ENCODE measurements at regions not wholly inside any gene's neighbourhood (a gene's known extent, or its start where the extent isn't known, plus 50 kb on each side); places are given as distances from the start of the nearest gene placed in this dataset.

- ATAC-seq (ENCODE audit: low FRiP score) (no peak), DNase-seq (ENCODE audit: low spot score) (no peak)
- TF ChIP-seq, protein P1, sequence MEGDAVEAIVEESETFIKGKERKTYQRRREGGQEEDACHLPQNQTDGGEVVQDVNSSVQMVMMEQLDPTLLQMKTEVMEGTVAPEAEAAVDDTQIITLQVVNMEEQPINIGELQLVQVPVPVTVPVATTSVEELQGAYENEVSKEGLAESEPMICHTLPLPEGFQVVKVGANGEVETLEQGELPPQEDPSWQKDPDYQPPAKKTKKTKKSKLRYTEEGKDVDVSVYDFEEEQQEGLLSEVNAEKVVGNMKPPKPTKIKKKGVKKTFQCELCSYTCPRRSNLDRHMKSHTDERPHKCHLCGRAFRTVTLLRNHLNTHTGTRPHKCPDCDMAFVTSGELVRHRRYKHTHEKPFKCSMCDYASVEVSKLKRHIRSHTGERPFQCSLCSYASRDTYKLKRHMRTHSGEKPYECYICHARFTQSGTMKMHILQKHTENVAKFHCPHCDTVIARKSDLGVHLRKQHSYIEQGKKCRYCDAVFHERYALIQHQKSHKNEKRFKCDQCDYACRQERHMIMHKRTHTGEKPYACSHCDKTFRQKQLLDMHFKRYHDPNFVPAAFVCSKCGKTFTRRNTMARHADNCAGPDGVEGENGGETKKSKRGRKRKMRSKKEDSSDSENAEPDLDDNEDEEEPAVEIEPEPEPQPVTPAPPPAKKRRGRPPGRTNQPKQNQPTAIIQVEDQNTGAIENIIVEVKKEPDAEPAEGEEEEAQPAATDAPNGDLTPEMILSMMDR (IDR thresholded peaks at IDR 0.05): no peak
These were observed 1319.1 kb upstream of the SPRY2 start for GRCh38 chr13:81659984-81660383.

DNA sequence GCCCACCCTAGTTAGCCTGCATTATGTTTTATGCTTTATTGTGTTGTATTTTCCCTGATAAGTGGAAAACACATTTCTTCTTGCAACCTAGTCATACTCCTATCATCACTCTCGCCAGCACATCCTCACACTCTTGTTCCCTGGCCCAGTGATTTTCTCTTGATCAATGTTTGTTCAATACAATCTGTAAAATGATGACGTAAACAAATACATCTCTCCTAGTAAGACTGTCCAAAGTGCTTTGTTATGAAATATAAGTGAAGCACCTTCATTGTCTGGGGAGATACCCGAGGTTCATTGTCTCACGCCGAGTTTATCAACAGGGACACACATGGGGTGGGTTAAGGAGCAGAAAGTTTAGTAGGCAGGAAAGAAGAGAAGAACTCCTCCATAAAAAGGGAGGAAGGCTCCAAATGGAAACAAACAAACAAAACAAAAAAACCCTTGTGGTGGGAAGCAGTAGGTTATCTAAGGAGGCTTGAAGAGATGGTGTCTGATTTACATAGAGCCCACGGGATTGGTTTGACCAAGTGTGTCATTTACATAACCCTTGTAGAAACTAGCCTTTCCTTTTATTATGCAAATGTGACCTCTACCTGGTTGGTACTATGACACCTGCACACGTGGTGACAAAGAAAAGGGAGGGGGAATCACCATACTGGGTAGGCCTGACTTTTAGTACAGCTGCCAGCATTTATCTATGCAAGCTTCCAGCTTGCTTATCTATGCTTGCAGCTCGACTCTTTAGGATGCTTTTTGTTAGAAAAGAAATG lies 1317.9 kb upstream of the SPRY2 start:
- no peak for DNase-seq (ENCODE audit: low spot score)
- TF ChIP-seq, protein P1 (IDR thresholded peaks at IDR 0.05): no peak
- ATAC-seq (ENCODE audit: low FRiP score): no peak

GRCh38 chr13:81639984-81640582 lies 1299.2 kb upstream of the SPRY2 start:
- no peak for ATAC-seq (ENCODE audit: low FRiP score)
- TF ChIP-seq, protein P1 (IDR thresholded peaks at IDR 0.05): no peak
- no peak for DNase-seq (ENCODE audit: low spot score)

GRCh38 chr13:81637457-81637856 lies 1296.5 kb upstream of the SPRY2 start:
- DNase-seq (ENCODE audit: low spot score): no peak
- no peak for ATAC-seq (ENCODE audit: low FRiP score)
- TF ChIP-seq, protein P1 (IDR thresholded peaks at IDR 0.05): no peak

DNA sequence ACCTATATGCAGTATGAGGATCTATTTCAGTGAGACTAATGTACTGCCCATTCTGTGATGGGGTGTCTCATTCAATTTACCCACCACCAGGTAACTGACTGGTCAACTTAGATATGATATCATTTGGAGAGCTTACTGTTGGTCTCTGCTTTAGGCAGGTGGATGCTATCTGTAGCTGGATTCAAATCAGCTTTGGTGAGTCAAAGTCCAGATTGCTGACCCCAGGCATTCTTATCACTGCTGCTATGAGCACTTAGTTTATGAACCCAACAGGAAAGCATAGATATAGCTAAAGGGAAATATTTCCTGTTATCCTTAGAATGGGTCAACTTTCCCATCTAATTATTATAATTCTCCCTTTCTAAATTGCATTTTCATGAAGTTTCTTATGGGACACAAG lies 1295.2 kb upstream of the SPRY2 start:
- TF ChIP-seq, protein P1 (IDR thresholded peaks at IDR 0.05): no peak
- no peak for ATAC-seq (ENCODE audit: low FRiP score)
- DNase-seq (ENCODE audit: low spot score): no peak

DNA sequence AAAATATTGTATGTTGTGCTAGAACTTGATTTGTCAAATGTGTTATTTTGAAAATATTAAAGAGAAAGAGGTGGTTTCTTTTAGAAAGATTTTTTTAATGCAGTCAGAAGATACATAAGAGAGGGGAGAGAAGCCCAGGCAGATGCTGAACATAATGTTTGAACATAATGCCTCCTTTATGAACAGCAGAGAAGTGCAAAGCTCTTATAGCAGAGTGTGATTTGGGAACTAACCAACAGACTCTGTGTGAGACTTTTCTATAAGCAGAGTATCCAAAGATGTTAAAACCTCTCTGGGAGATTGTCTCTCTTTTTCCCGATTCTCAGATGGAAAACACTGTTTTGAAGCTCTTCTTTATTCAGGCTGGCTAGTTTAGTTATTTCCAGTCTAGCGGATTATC lies 1274.1 kb upstream of the SPRY2 start:
- ATAC-seq (ENCODE audit: low FRiP score) (no peak), DNase-seq (ENCODE audit: low spot score) (no peak)
- TF ChIP-seq, protein P1 (IDR thresholded peaks at IDR 0.05): no peak

DNA sequence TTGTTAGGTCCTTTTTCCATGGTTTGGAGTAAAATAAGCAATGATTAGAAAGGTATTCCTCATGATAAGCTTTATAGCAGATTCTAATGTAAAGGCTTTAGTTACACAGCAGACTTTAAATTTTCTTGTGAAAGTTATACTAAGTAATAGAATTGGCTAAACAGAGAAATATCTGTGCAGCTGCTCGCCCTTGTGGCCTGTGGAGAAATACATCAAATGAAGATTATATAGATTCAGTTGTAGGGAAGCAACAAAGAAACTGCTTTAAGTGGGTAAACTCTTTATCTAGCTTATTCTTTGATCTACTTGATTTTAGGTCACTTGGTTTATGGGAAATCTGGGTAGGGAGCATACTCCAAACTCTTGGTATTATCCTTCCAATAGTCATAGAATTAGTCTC lies 1269.7 kb upstream of the SPRY2 start:
- TF ChIP-seq, protein P1 (IDR thresholded peaks at IDR 0.05): no peak
- ATAC-seq (ENCODE audit: low FRiP score) (no peak), DNase-seq (ENCODE audit: low spot score) (no peak)

Measured in omental fat pad (tissue), 3 donors.